Lower leg skin (tissue), 3 donors: ENCODE measurements at regions not wholly inside any gene's neighbourhood (a gene's known extent, or its start where the extent isn't known, plus 50 kb on each side); places are given as distances from the start of the nearest gene placed in this dataset.

Source experiments
- POLR2A ChIP-seq, 2 donors: fragments of 450-650 bp; IDR thresholded peaks; one replicate each; pipeline ENCODE4 v1.6.1; 2016 to 2017; ENCODE audit warnings: antibody characterized with exemption in 2 of 2, mild to moderate bottlenecking in 1 of 2, moderate library complexity in 1 of 2
- TF ChIP-seq, protein P1 (sequence below), 3 donors: fragments of 450-650 bp; IDR thresholded peaks; one replicate each; pipeline ENCODE4 v1.5.1; 2016; ENCODE audit warnings: antibody characterized with exemption in 3 of 3, mild to moderate bottlenecking in 3 of 3, moderate library complexity in 2 of 3

DNA sequence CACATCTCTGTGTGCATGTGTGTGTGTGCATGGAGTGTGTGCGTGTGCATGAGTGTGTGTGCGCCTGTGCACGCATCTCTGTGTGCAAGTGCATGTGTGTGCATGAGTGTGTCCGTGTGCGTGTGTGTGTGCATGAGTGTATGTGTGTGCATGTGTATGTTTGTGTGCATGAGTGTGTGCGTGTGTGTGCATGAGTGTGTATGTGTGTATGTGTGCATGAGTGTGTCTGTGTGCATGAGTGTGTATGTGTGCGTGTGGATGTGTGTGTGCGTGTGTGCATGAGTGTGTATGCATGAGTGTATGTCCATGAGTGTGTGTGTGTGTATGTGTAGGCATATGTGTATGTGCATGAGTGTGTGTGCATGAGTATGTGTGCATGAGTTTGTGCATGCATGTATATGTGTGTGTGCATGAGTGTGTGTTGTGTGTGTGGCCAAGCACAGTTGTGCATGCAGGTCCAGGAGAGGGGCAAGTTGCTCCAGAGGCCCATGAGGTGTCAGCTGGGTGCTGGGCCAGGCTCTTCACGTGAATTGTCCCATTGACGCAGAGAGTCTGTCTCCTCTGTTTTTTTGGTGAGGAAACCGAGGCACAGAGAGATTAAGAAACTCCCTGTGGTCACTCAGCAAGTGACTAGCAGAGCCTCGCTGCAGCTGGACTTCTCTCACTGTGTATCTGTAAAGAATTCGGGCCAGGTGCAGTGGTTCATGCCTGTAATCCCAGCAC lies 75.5 kb downstream of the ASB1 start:
- TF ChIP-seq, protein P1, sequence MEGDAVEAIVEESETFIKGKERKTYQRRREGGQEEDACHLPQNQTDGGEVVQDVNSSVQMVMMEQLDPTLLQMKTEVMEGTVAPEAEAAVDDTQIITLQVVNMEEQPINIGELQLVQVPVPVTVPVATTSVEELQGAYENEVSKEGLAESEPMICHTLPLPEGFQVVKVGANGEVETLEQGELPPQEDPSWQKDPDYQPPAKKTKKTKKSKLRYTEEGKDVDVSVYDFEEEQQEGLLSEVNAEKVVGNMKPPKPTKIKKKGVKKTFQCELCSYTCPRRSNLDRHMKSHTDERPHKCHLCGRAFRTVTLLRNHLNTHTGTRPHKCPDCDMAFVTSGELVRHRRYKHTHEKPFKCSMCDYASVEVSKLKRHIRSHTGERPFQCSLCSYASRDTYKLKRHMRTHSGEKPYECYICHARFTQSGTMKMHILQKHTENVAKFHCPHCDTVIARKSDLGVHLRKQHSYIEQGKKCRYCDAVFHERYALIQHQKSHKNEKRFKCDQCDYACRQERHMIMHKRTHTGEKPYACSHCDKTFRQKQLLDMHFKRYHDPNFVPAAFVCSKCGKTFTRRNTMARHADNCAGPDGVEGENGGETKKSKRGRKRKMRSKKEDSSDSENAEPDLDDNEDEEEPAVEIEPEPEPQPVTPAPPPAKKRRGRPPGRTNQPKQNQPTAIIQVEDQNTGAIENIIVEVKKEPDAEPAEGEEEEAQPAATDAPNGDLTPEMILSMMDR (IDR thresholded peaks at IDR 0.05): no peak
- no peak for TF ChIP-seq POLR2A (IDR thresholded peaks at IDR 0.05)
